HG03139 (cell line): ENCODE measurements at regions not wholly inside any gene's neighbourhood (a gene's known extent, or its start where the extent isn't known, plus 50 kb on each side); places are given as distances from the start of the nearest gene placed in this dataset.

Experiments used
- ATAC-seq: cut with Tn5 transposase; IDR thresholded peaks from one replicate; pipeline ENCODE4 v1.9.1; 2021; ENCODE audit not compliant: unreplicated experiment

GRCh38 chr2:13005761-13006335 is 289.1 kb downstream of the TRIB2 start:
- no peak for ATAC-seq

- no peak for ATAC-seq
Measured at GRCh38 chr2:13006426-13006825, 289.7 kb downstream of the TRIB2 start.

- ATAC-seq, result peak; percentile 84
Measured at GRCh38 chr2:13006829-13007717, 290.3 kb downstream of the TRIB2 start.

- no peak for ATAC-seq
Measured at GRCh38 chr2:13009027-13009642, 292.4 kb downstream of the TRIB2 start.

- ATAC-seq, result no peak
Measured at GRCh38 chr2:13010283-13010682, 293.5 kb downstream of the TRIB2 start.

GRCh38 chr2:13014783-13015182 is 298.0 kb downstream of the TRIB2 start:
- no peak for ATAC-seq

- no peak for ATAC-seq
Measured at GRCh38 chr2:13015532-13016320, 299.0 kb downstream of the TRIB2 start.

GRCh38 chr2:13018490-13018889 is 301.8 kb downstream of the TRIB2 start:
- no peak for ATAC-seq

GRCh38 chr2:13019781-13020180 is 303.0 kb downstream of the TRIB2 start:
- ATAC-seq, result no peak

- ATAC-seq, result no peak
Measured at GRCh38 chr2:13020469-13020868, 303.7 kb downstream of the TRIB2 start.

GRCh38 chr2:13021470-13021957 is 304.8 kb downstream of the TRIB2 start:
- no peak for ATAC-seq

- no peak for ATAC-seq
Measured at GRCh38 chr2:13030606-13031005, 313.9 kb downstream of the TRIB2 start.

GRCh38 chr2:13034861-13035260 is 318.1 kb downstream of the TRIB2 start:
- no peak for ATAC-seq

- no peak for ATAC-seq
Measured at GRCh38 chr2:13035866-13036265, 319.1 kb downstream of the TRIB2 start.

- no peak for ATAC-seq
Measured at GRCh38 chr2:13040043-13040442, 323.3 kb downstream of the TRIB2 start.

- no peak for ATAC-seq
Measured at GRCh38 chr2:13046557-13047165, 329.9 kb downstream of the TRIB2 start.

- ATAC-seq, result no peak
Measured at GRCh38 chr2:13050764-13051163, 334.0 kb downstream of the TRIB2 start.

- ATAC-seq, result no peak
Measured at GRCh38 chr2:13052547-13052946, 335.8 kb downstream of the TRIB2 start.

- no peak for ATAC-seq
Measured at GRCh38 chr2:13056259-13056843, 339.6 kb downstream of the TRIB2 start.

GRCh38 chr2:13057671-13058070 is 340.9 kb downstream of the TRIB2 start:
- ATAC-seq, result no peak
